Keratinocyte (primary cell): ENCODE measurements at regions not wholly inside any gene's neighbourhood (a gene's known extent, or its start where the extent isn't known, plus 50 kb on each side); places are given as distances from the start of the nearest gene placed in this dataset.

Experiments
- DNase-seq: peaks from one replicate; pipeline ENCODE4 v3.0.0-alpha.2; 2011; ENCODE audit warnings: low read depth, missing footprints, low spot score
- FAIRE-seq: peaks from 2 replicates; lab custom pipeline; 2011; peaks lifted over from hg19 to GRCh38; lab: Jason Lieb, UNC
- H2AFZ ChIP-seq: 2 replicates; pipeline ENCODE4 v1.6.0; 2012; ENCODE audit warnings: low read length, control low read depth, inconsistent platforms; ENCODE audit not compliant: control insufficient read depth
- H3K27ac ChIP-seq: 2 replicates; pipeline ENCODE4 v1.5.1; 2011; ENCODE audit warnings: low read length; ENCODE audit not compliant: control insufficient read depth, insufficient read depth
- H3K27me3 ChIP-seq: 3 replicates; pipeline ENCODE4 v1.6.0; 2011; ENCODE audit warnings: low read length; ENCODE audit not compliant: control insufficient read depth, insufficient read depth; ENCODE audit errors: extremely low read depth
- H3K36me3 ChIP-seq, 2 experiments: 2 replicates in 1 of 2; 3 replicates in 1 of 2; pipeline ENCODE4 v1.5.1; 2011; ENCODE audit warnings: low read length in 2 of 2, mild to moderate bottlenecking in 1 of 2; ENCODE audit not compliant: control insufficient read depth in 2 of 2, insufficient read depth in 2 of 2; ENCODE audit errors: extremely low read depth in 1 of 2
- H3K4me1 ChIP-seq: 3 replicates; pipeline ENCODE4 v1.5.1; 2011; ENCODE audit warnings: low read length; ENCODE audit not compliant: control insufficient read depth, insufficient read depth; ENCODE audit errors: extremely low read depth
- H3K4me2 ChIP-seq: 3 replicates; pipeline ENCODE4 v1.6.0; 2011; ENCODE audit warnings: low read depth, low read length; ENCODE audit not compliant: control insufficient read depth, insufficient read depth; ENCODE audit errors: extremely low read depth
- H3K4me3 ChIP-seq, 3 experiments: fragments of 200-600 bp in 1 of 3; sonication (generic) in 1 of 3; 2 replicates in 2 of 3; 3 replicates in 1 of 3; pipeline ENCODE4 v1.5.1; 2011 to 2016; ENCODE audit warnings: low read length in 3 of 3, mild to moderate bottlenecking in 3 of 3, control low read depth in 2 of 3, inconsistent platforms in 1 of 3, low read depth in 1 of 3, mixed read lengths in 1 of 3, mixed run types in 1 of 3, moderate library complexity in 1 of 3; ENCODE audit not compliant: control insufficient read depth in 2 of 3, insufficient read depth in 2 of 3; ENCODE audit errors: extremely low read depth in 1 of 3
- H3K79me2 ChIP-seq: 2 replicates; pipeline ENCODE4 v1.6.0; 2012; ENCODE audit warnings: low read length; ENCODE audit not compliant: control insufficient read depth, insufficient read depth
- H3K9ac ChIP-seq: 3 replicates; pipeline ENCODE4 v1.6.0; 2011; ENCODE audit warnings: low read length; ENCODE audit not compliant: control insufficient read depth, insufficient read depth; ENCODE audit errors: extremely low read depth
- H3K9me1 ChIP-seq: 3 replicates; pipeline ENCODE4 v1.6.0; 2011; ENCODE audit warnings: low read length; ENCODE audit not compliant: control insufficient read depth, insufficient read depth; ENCODE audit errors: extremely low read depth
- H3K9me3 ChIP-seq: 2 replicates; pipeline ENCODE4 v1.5.1; 2012; ENCODE audit warnings: low read depth, low read length; ENCODE audit not compliant: control insufficient read depth
- H4K20me1 ChIP-seq: 3 replicates; pipeline ENCODE4 v1.6.0; 2011; ENCODE audit warnings: low read length; ENCODE audit not compliant: control insufficient read depth, insufficient read depth; ENCODE audit errors: extremely low read depth
- CTCF ChIP-seq, 3 experiments: IDR thresholded peaks in 1 of 3; conservative IDR thresholded peaks in 1 of 3; optimal IDR thresholded peaks in 1 of 3; 2 replicates in 2 of 3; 3 replicates in 1 of 3; pipeline versions ENCODE3 to v1.5.1; 2011; ENCODE audit warnings: low read length in 3 of 3, mild to moderate bottlenecking in 3 of 3, moderate library complexity in 2 of 3, control low read depth in 1 of 3, inconsistent platforms in 1 of 3; ENCODE audit not compliant: insufficient read depth in 2 of 3; ENCODE audit errors: extremely low read depth in 1 of 3
- EZH2 ChIP-seq: IDR thresholded peaks from one replicate; pipeline ENCODE4 v1.6.1; 2012; ENCODE audit warnings: inconsistent platforms, mild to moderate bottlenecking, low read length, moderate library complexity
- dilution Hi-C: fragments of 300-500 bp; cut with MboI; formaldehyde crosslinking; loops from one replicate; pipeline ENCODE4 v1.7.0; 2020; ENCODE audit warnings: low sequenced_read_pairs; ENCODE audit not compliant: extremely low pct_ligation_motif_present

- Histone ChIP-seq H2AFZ (no peak overlapping the region), H4K20me1 (no peaks in the 10 kb centered on the region), H3K4me2 (no peak overlapping the region), H3K36me3 (no peaks in the 10 kb centered on the region), H3K27me3 (no peaks in the 10 kb centered on the region), H3K9me1 (no peaks in the 10 kb centered on the region), H3K79me2 (no peaks in the 10 kb centered on the region), H3K4me1 (peaks cover 21% of the 10 kb centered on the region), H3K9me3 (no peaks in the 10 kb centered on the region), H3K27ac (no peak overlapping the region), H3K9ac (no peak overlapping the region), H3K4me3 (no peak overlapping the region)
- TF ChIP-seq EZH2: no peak
- no peak for TF ChIP-seq CTCF (optimal IDR thresholded peaks at IDR 0.05 in 1 of 3, IDR thresholded peaks at IDR 0.05 in 1 of 3, conservative IDR thresholded peaks at IDR 0.05 in 1 of 3; ENCODE audit: extremely low read depth in 1 of 3, insufficient read depth in 2 of 3, low read length in 3 of 3)
- FAIRE-seq (no peak), DNase-seq (no peak)
- dilution Hi-C loops: no loop called here
These were observed 724.6 kb upstream of the CBLB start for GRCh38 chr3:106593381-106593780.

- dilution Hi-C loops: no loop called here
- no peaks in the 10 kb centered on the region for H3K9me1 ChIP-seq
- TF ChIP-seq CTCF (optimal IDR thresholded peaks at IDR 0.05 in 1 of 3, IDR thresholded peaks at IDR 0.05 in 1 of 3, conservative IDR thresholded peaks at IDR 0.05 in 1 of 3; ENCODE audit: extremely low read depth in 1 of 3, insufficient read depth in 2 of 3, low read length in 3 of 3) (peak; percentile 66 to 85 (median 77)), EZH2 (no peak)
- no peak overlapping the region for H2AFZ ChIP-seq
- no peak overlapping the region for H3K4me2 ChIP-seq
- no peaks in the 10 kb centered on the region for H3K36me3 ChIP-seq
- FAIRE-seq (peak; percentile 67), DNase-seq (no peak)
- no peaks in the 10 kb centered on the region for H3K9me3 ChIP-seq
- no peaks in the 10 kb centered on the region for H3K79me2 ChIP-seq
- H3K4me3 ChIP-seq: no peak overlapping the region
- H3K9ac ChIP-seq: no peak overlapping the region
- H3K27ac ChIP-seq: no peak overlapping the region
- H3K27me3 ChIP-seq: no peaks in the 10 kb centered on the region
- peaks cover 3% of the 10 kb centered on the region for H3K4me1 ChIP-seq
- H4K20me1 ChIP-seq: no peaks in the 10 kb centered on the region
These were observed 741.0 kb upstream of the CBLB start for GRCh38 chr3:106609666-106610301.
